Mesendoderm (in vitro differentiated cells): ENCODE measurements at regions not wholly inside any gene's neighbourhood (a gene's known extent, or its start where the extent isn't known, plus 50 kb on each side); places are given as distances from the start of the nearest gene placed in this dataset.

ENCODE experiments used
- DNase-seq: peaks from one replicate; pipeline ENCODE4 v3.0.0; 2013
- H2AK5ac ChIP-seq: 2 replicates; pipeline ENCODE4 v1.6.1; 2013; ENCODE audit warnings: low read length, inconsistent platforms
- H2BK120ac ChIP-seq: 2 replicates; pipeline ENCODE4 v1.6.1; 2013; ENCODE audit warnings: low read depth, mild to moderate bottlenecking, low read length, moderate library complexity, mixed read lengths
- H2BK15ac ChIP-seq: replicated peaks from 2 replicates; pipeline ENCODE4 v1.6.1; 2013; ENCODE audit warnings: low read depth, mild to moderate bottlenecking, moderate library complexity
- H2BK5ac ChIP-seq: 2 replicates; pipeline ENCODE4 v1.6.1; 2013; ENCODE audit warnings: low read length, inconsistent platforms
- H3K18ac ChIP-seq: 2 replicates; pipeline ENCODE4 v1.6.1; 2013; ENCODE audit warnings: mild to moderate bottlenecking, low read length, mixed read lengths
- H3K23ac ChIP-seq: one replicate; pipeline ENCODE4 v1.6.1; 2013; ENCODE audit warnings: low read length
- H3K27ac ChIP-seq: 2 replicates; pipeline ENCODE4 v1.5.1; 2013; ENCODE audit warnings: low read depth, mild to moderate bottlenecking, inconsistent platforms, low read length, moderate library complexity
- H3K27me3 ChIP-seq: 2 replicates; pipeline ENCODE4 v1.6.1; 2013; ENCODE audit warnings: low read length, control low read depth, mild to moderate bottlenecking, inconsistent platforms; ENCODE audit not compliant: insufficient read depth, poor library complexity
- H3K36me3 ChIP-seq: 2 replicates; pipeline ENCODE4 v1.6.1; 2013; ENCODE audit warnings: low read length, inconsistent platforms; ENCODE audit not compliant: control insufficient read depth, insufficient read depth
- H3K4ac ChIP-seq: one replicate; pipeline ENCODE4 v1.6.1; 2013; ENCODE audit warnings: low read depth, mild to moderate bottlenecking, low read length, moderate library complexity
- H3K4me1 ChIP-seq: 2 replicates; pipeline ENCODE4 v1.6.1; 2013; ENCODE audit warnings: low read depth, low read length, inconsistent platforms; ENCODE audit not compliant: control insufficient read depth
- H3K4me2 ChIP-seq: 2 replicates; pipeline ENCODE4 v1.6.1; 2013; ENCODE audit warnings: low read length
- H3K4me3 ChIP-seq: 2 replicates; pipeline ENCODE4 v1.5.1; 2013; ENCODE audit warnings: mild to moderate bottlenecking, low read length
- H3K56ac ChIP-seq: one replicate; pipeline ENCODE4 v1.6.1; 2013; ENCODE audit warnings: low read length
- H3K79me1 ChIP-seq: 2 replicates; pipeline ENCODE4 v1.6.1; 2013; ENCODE audit warnings: low read length, inconsistent platforms
- H3K79me2 ChIP-seq: 2 replicates; pipeline ENCODE4 v1.6.1; 2013; ENCODE audit warnings: mild to moderate bottlenecking, low read length; ENCODE audit not compliant: control insufficient read depth, insufficient read depth
- H3K9ac ChIP-seq: 2 replicates; pipeline ENCODE4 v1.6.1; 2013; ENCODE audit warnings: low read length, inconsistent platforms
- H4K5ac ChIP-seq: one replicate; pipeline ENCODE4 v1.6.1; 2013; ENCODE audit warnings: low read length
- H4K8ac ChIP-seq: one replicate; pipeline ENCODE4 v1.6.1; 2013; ENCODE audit warnings: low read depth, mild to moderate bottlenecking, control low read depth, low read length, moderate library complexity
- WGBS: extraction: QIAGEN DNeasy Blood & Tissue Kit; methylation state at CpG from one replicate; pipeline ENCODE4 v1.1.7; 2013; ENCODE audit warnings: low lambda C conversion rate, missing lambda C conversion rate; ENCODE audit not compliant: insufficient coverage; ENCODE audit errors: extremely low coverage; 5-methylcytosine and 5-hydroxymethylcytosine counted together

- no peak overlapping the region for H3K23ac ChIP-seq
- H2BK15ac ChIP-seq: no peak overlapping the region
- no peaks in the 10 kb centered on the region for H3K36me3 ChIP-seq
- DNase-seq: no peak
- no peak overlapping the region for H2AK5ac ChIP-seq
- H2BK120ac ChIP-seq: no peak overlapping the region
- H4K8ac ChIP-seq: no peak overlapping the region
- no peak overlapping the region for H3K4me3 ChIP-seq
- H3K27ac ChIP-seq: no peak overlapping the region
- no peak overlapping the region for H2BK5ac ChIP-seq
- no peak overlapping the region for H4K5ac ChIP-seq
- H3K79me1 ChIP-seq: no peaks in the 10 kb centered on the region
- H3K56ac ChIP-seq: no peak overlapping the region
- no peak overlapping the region for H3K4ac ChIP-seq
- no peak overlapping the region for H3K4me2 ChIP-seq
- H3K79me2 ChIP-seq: no peaks in the 10 kb centered on the region
- no peak overlapping the region for H3K9ac ChIP-seq
- H3K27me3 ChIP-seq: no peaks in the 10 kb centered on the region
- H3K18ac ChIP-seq: no peak overlapping the region
- H3K4me1 ChIP-seq: no peaks in the 10 kb centered on the region
Measured at GRCh38 chr1:82728206-82728605, 927.5 kb downstream of the ADGRL2 start.

- Histone ChIP-seq H3K79me1 (no peaks in the 10 kb centered on the region), H3K18ac (no peak overlapping the region), H3K4me3 (no peak overlapping the region), H3K27me3 (no peaks in the 10 kb centered on the region), H4K8ac (no peak overlapping the region), H2AK5ac (no peak overlapping the region), H4K5ac (no peak overlapping the region), H3K4ac (no peak overlapping the region), H3K9ac (no peak overlapping the region), H3K27ac (no peak overlapping the region), H3K4me2 (no peak overlapping the region), H3K36me3 (no peaks in the 10 kb centered on the region), H2BK15ac (no peak overlapping the region), H3K4me1 (no peaks in the 10 kb centered on the region), H3K23ac (no peak overlapping the region), H2BK120ac (no peak overlapping the region), H3K56ac (no peak overlapping the region), H3K79me2 (no peaks in the 10 kb centered on the region), H2BK5ac (no peak overlapping the region)
- DNase-seq: no peak
- no CpG with 5 or more reads among the region's 2 CpGs for WGBS
Measured at GRCh38 chr1:82724246-82724645, 923.5 kb downstream of the ADGRL2 start.

GRCh38 chr1:82722608-82723007, 921.9 kb downstream of the ADGRL2 start:
- no CpG with 5 or more reads among the region's 3 CpGs for WGBS
- Histone ChIP-seq H3K79me1 (no peaks in the 10 kb centered on the region), H2BK15ac (no peak overlapping the region), H3K23ac (no peak overlapping the region), H3K4me3 (no peak overlapping the region), H3K4me1 (no peaks in the 10 kb centered on the region), H3K27ac (no peak overlapping the region), H3K4ac (no peak overlapping the region), H4K5ac (no peak overlapping the region), H3K18ac (no peak overlapping the region), H3K4me2 (no peak overlapping the region), H3K56ac (no peak overlapping the region), H2BK5ac (no peak overlapping the region), H3K27me3 (no peaks in the 10 kb centered on the region), H4K8ac (no peak overlapping the region), H3K36me3 (no peaks in the 10 kb centered on the region), H2AK5ac (no peak overlapping the region), H2BK120ac (no peak overlapping the region), H3K79me2 (no peaks in the 10 kb centered on the region), H3K9ac (no peak overlapping the region)
- DNase-seq: no peak

- Histone ChIP-seq H2BK120ac (no peak overlapping the region), H3K18ac (no peak overlapping the region), H3K36me3 (no peaks in the 10 kb centered on the region), H3K9ac (no peak overlapping the region), H3K79me2 (no peaks in the 10 kb centered on the region), H3K4me3 (no peak overlapping the region), H3K56ac (no peak overlapping the region), H3K4me2 (no peak overlapping the region), H2BK15ac (no peak overlapping the region), H4K8ac (no peak overlapping the region), H3K27ac (no peak overlapping the region), H3K79me1 (no peaks in the 10 kb centered on the region), H2BK5ac (no peak overlapping the region), H3K23ac (no peak overlapping the region), H3K27me3 (no peaks in the 10 kb centered on the region), H2AK5ac (no peak overlapping the region), H3K4ac (no peak overlapping the region), H4K5ac (no peak overlapping the region), H3K4me1 (no peaks in the 10 kb centered on the region)
- DNase-seq: no peak
- WGBS: no CpG with 5 or more reads among the region's 3 CpGs
Measured at GRCh38 chr1:82721702-82722101, 921.0 kb downstream of the ADGRL2 start.

GRCh38 chr1:82718719-82719419, 918.1 kb downstream of the ADGRL2 start:
- Histone ChIP-seq H3K79me2 (no peaks in the 10 kb centered on the region), H4K5ac (no peak overlapping the region), H3K18ac (no peak overlapping the region), H3K4ac (no peak overlapping the region), H4K8ac (no peak overlapping the region), H2BK5ac (no peak overlapping the region), H3K4me3 (no peak overlapping the region), H3K4me2 (no peak overlapping the region), H3K36me3 (no peaks in the 10 kb centered on the region), H2AK5ac (no peak overlapping the region), H3K23ac (no peak overlapping the region), H2BK15ac (no peak overlapping the region), H3K27ac (no peak overlapping the region), H2BK120ac (no peak overlapping the region), H3K4me1 (no peaks in the 10 kb centered on the region), H3K79me1 (no peaks in the 10 kb centered on the region), H3K9ac (no peak overlapping the region), H3K56ac (no peak overlapping the region), H3K27me3 (no peaks in the 10 kb centered on the region)
- DNase-seq: no peak
- no CpG with 5 or more reads among the region's 1 CpG for WGBS

GRCh38 chr1:82710091-82710490, 909.4 kb downstream of the ADGRL2 start:
- H3K4me3 ChIP-seq: no peak overlapping the region
- H3K4me2 ChIP-seq: no peak overlapping the region
- no peaks in the 10 kb centered on the region for H3K4me1 ChIP-seq
- no peak for DNase-seq
- H3K79me2 ChIP-seq: no peaks in the 10 kb centered on the region
- no peaks in the 10 kb centered on the region for H3K27me3 ChIP-seq
- no peaks in the 10 kb centered on the region for H3K36me3 ChIP-seq
- H3K9ac ChIP-seq: no peak overlapping the region
- H3K23ac ChIP-seq: no peak overlapping the region
- H4K5ac ChIP-seq: no peak overlapping the region
- no peak overlapping the region for H2AK5ac ChIP-seq
- H4K8ac ChIP-seq: no peak overlapping the region
- no peak overlapping the region for H3K56ac ChIP-seq
- H2BK15ac ChIP-seq: no peak overlapping the region
- H2BK120ac ChIP-seq: no peak overlapping the region
- H3K27ac ChIP-seq: no peak overlapping the region
- H2BK5ac ChIP-seq: no peak overlapping the region
- H3K4ac ChIP-seq: no peak overlapping the region
- H3K18ac ChIP-seq: no peak overlapping the region
- no peaks in the 10 kb centered on the region for H3K79me1 ChIP-seq
